K562 (cell line): ENCODE measurements at regions not wholly inside any gene's neighbourhood (a gene's known extent, or its start where the extent isn't known, plus 50 kb on each side); places are given as distances from the start of the nearest gene placed in this dataset.

Experiments used
- DDX20 ChIP-seq: fragments of 450-650 bp; IDR thresholded peaks from 2 replicates; pipeline ENCODE4 v1.6.1; 2016; ENCODE audit warnings: missing genetic modification characterization, low read depth, mild to moderate bottlenecking, missing compliant biosample characterization, moderate library complexity
- ELF4 ChIP-seq: fragments of 450-650 bp; formaldehyde crosslinking; IDR thresholded peaks from 2 replicates; pipeline ENCODE4 v1.4.0; 2022; ENCODE audit warnings: missing genetic modification characterization
- MECOM ChIP-seq: fragments of 250-450 bp; sonication (Bioruptor Pico); IDR thresholded peaks from 2 replicates; pipeline ENCODE4 v1.8.0; 2022; ENCODE audit warnings: inconsistent platforms
- RBM25 ChIP-seq: fragments of 200-400 bp; formaldehyde crosslinking; IDR thresholded peaks from 2 replicates; pipeline ENCODE4 v1.6.1; 2018; ENCODE audit warnings: low read length, low read depth, moderate library complexity; ENCODE audit not compliant: severe bottlenecking
- SP1 ChIP-seq: sonication (generic); formaldehyde crosslinking; IDR thresholded peaks from 2 replicates; pipeline ENCODE4 v1.8.1; 2022; ENCODE audit warnings: mild to moderate bottlenecking, missing genetic modification reagents
- TCFL5 ChIP-seq: fragments of 250-450 bp; sonication (Bioruptor Pico); conservative IDR thresholded peaks from 2 replicates; pipeline ENCODE4 v1.6.1; 2021; ENCODE audit warnings: mild to moderate bottlenecking, moderate library complexity, matching md5 sums
- ZNF24 ChIP-seq: fragments of 450-650 bp; IDR thresholded peaks from 2 replicates; pipeline ENCODE4 v1.6.1; 2016
- ZNF436 ChIP-seq: fragments of 250-450, 450-650 bp; sonication (Bioruptor Pico); formaldehyde crosslinking; IDR thresholded peaks from 2 replicates; pipeline ENCODE4 v1.7.0; 2020; ENCODE audit warnings: mild to moderate bottlenecking
- TF ChIP-seq, protein P1 (sequence below): fragments of 450-650 bp; formaldehyde crosslinking; IDR thresholded peaks from 2 replicates; pipeline ENCODE4 v1.4.0; 2020; ENCODE audit warnings: mild to moderate bottlenecking, moderate library complexity
- TF ChIP-seq, protein P2 (sequence below): fragments of 450-650 bp; formaldehyde crosslinking; IDR thresholded peaks from 2 replicates; pipeline ENCODE4 v1.4.0; 2020; ENCODE audit warnings: mild to moderate bottlenecking, moderate library complexity
- TF ChIP-seq, protein P3 (sequence below): fragments of 450-650 bp; IDR thresholded peaks from 2 replicates; pipeline ENCODE4 v1.6.1; 2016; ENCODE audit warnings: mild to moderate bottlenecking

- TF ChIP-seq ZNF436 (CRISPR knock-in tag) (no peak), ELF4 (CRISPR knock-in tag) (no peak), MECOM (CRISPR knock-in tag) (no peak), RBM25 (no peak), SP1 (CRISPR knock-in tag) (no peak), ZNF24 (no peak), DDX20 (no peak), TCFL5 (CRISPR knock-in tag) (no peak)
- TF ChIP-seq, protein P1, sequence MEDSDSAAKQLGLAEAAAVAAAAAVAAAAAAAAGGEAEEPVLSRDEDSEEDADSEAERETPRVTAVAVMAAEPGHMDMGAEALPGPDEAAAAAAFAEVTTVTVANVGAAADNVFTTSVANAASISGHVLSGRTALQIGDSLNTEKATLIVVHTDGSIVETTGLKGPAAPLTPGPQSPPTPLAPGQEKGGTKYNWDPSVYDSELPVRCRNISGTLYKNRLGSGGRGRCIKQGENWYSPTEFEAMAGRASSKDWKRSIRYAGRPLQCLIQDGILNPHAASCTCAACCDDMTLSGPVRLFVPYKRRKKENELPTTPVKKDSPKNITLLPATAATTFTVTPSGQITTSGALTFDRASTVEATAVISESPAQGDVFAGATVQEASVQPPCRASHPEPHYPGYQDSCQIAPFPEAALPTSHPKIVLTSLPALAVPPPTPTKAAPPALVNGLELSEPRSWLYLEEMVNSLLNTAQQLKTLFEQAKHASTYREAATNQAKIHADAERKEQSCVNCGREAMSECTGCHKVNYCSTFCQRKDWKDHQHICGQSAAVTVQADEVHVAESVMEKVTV (CRISPR knock-in tag): no peak
- TF ChIP-seq, protein P2, sequence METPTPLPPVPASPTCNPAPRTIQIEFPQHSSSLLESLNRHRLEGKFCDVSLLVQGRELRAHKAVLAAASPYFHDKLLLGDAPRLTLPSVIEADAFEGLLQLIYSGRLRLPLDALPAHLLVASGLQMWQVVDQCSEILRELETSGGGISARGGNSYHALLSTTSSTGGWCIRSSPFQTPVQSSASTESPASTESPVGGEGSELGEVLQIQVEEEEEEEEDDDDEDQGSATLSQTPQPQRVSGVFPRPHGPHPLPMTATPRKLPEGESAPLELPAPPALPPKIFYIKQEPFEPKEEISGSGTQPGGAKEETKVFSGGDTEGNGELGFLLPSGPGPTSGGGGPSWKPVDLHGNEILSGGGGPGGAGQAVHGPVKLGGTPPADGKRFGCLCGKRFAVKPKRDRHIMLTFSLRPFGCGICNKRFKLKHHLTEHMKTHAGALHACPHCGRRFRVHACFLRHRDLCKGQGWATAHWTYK (CRISPR knock-in tag): no peak
- TF ChIP-seq, protein P3, sequence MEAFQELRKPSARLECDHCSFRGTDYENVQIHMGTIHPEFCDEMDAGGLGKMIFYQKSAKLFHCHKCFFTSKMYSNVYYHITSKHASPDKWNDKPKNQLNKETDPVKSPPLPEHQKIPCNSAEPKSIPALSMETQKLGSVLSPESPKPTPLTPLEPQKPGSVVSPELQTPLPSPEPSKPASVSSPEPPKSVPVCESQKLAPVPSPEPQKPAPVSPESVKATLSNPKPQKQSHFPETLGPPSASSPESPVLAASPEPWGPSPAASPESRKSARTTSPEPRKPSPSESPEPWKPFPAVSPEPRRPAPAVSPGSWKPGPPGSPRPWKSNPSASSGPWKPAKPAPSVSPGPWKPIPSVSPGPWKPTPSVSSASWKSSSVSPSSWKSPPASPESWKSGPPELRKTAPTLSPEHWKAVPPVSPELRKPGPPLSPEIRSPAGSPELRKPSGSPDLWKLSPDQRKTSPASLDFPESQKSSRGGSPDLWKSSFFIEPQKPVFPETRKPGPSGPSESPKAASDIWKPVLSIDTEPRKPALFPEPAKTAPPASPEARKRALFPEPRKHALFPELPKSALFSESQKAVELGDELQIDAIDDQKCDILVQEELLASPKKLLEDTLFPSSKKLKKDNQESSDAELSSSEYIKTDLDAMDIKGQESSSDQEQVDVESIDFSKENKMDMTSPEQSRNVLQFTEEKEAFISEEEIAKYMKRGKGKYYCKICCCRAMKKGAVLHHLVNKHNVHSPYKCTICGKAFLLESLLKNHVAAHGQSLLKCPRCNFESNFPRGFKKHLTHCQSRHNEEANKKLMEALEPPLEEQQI: no peak
- TF ChIP-seq, all 486 proteins: peak for 0
Observed at GRCh38 chr1:228979325-228979699, 244.0 kb downstream of the RHOU start (continued).
